Activated CD8-positive, alpha-beta memory T cell treated with anti-CD3 and anti-CD28 coated beads, Interleukin-2, amount 50 U/mL, for 24 hours (primary cell): ENCODE measurements at regions not wholly inside any gene's neighbourhood (a gene's known extent, or its start where the extent isn't known, plus 50 kb on each side); places are given as distances from the start of the nearest gene placed in this dataset.
"Not testable (repeated sequence)": the region's sequence is repeated elsewhere in the genome, so short reads cannot be mapped to it uniquely, and the experiment has no call there.

ENCODE experiments used
- DNase-seq: peaks from one replicate; pipeline ENCODE4 v3.0.0-alpha.2; 2020; ENCODE audit errors: extremely low read depth

DNA sequence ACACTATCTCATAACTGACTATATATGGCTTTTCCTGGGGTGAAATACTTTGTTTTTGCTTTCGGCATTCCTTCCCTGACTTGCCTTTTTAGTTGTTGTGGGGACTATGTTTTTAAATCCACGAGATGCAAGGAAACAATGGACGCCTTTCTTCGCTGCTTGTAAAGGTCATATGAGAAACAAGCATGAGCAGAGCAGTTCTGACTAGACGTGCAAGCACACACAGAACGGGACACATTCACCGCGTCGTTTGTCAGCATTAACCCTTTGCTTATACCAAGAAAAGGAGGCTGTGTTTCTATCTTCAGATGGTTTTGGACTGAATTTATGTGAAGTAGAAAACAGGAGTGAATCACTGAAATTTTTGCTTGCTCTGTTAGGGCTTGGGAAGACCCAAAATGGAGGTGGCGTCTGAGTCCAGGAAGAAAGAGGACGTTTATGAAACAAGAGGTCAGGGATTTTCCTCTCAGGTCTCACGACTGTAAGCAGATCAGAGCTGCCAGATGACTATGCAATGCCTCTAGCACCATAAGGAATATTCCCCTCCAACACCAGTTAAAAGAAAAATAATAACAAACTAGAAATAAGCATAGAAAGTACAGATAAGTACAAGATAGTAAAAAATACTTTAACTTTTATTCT is 358.9 kb downstream of the DLEU7 start:
- DNase-seq = no peak

DNA sequence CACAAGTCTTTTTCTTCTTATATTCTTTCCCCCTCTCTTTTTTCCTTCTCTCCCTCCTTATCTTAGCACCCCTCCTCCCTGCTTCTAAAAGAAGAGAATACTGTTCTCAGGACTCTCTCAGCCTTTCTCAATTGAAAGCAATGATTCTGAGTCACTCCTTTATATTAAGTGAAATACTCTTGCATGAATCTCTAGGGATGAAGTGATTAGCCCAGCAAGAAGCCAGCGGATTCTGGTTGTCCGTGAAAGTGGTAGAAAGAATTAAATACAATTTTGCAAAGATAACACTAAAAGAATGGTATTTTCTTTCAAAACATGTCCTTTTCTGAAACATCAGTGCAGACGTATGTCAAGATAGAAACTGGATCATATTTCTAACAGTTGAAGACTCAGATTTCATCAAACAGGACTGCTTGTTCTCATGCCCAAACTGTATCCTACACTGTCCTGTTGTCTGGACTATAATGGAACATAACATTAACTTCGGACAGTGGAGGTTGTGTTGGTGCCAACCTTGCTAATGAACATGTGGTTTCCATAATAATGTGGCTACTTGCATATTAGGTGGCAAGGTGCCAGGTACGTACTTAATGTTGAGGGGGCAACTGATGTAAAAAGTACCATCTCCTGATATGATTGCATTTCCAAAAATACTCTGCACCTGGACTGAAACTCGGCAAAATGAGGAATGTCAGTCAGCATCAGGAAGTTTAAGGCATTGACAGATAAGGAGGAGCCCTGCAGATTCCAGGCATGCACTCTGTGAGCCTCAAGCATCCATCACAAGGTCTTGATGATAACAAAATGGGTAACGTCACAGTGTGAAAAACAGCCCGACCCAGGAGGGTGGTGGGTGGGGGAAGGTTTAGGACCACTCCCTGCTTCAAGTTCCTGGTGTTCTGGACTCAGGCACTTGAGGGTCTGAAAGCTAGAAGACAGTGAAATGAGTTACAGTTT is 357.2 kb downstream of the DLEU7 start:
- no peak for DNase-seq

- DNase-seq = no peak
Observed at GRCh38 chr13:50493683-50494082, 349.8 kb downstream of the DLEU7 start.

- DNase-seq = no peak
Observed at GRCh38 chr13:50494138-50494537, 349.4 kb downstream of the DLEU7 start.

GRCh38 chr13:50503212-50503611 is 340.3 kb downstream of the DLEU7 start:
- DNase-seq = not testable (repeated sequence)

DNA sequence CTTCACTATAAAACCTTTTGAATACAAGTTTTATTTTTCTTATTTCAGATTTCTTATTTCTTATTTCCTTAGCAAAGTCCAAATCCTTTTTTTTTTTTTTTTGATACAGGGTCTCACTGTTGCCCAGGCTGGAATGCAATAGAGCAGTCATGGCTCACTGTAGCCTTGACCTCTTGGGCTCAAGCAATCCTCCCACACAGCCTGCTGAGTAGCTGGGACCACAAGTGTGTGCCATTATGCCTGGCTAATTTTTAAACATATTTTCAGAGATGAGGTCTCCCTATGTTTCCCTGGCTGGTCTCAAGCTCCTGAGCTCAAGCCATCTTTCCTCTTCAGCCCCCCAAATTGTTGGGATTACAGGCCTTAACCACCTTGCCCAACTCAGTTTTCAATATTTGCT is 334.3 kb downstream of the DLEU7 start:
- DNase-seq = no peak

DNA sequence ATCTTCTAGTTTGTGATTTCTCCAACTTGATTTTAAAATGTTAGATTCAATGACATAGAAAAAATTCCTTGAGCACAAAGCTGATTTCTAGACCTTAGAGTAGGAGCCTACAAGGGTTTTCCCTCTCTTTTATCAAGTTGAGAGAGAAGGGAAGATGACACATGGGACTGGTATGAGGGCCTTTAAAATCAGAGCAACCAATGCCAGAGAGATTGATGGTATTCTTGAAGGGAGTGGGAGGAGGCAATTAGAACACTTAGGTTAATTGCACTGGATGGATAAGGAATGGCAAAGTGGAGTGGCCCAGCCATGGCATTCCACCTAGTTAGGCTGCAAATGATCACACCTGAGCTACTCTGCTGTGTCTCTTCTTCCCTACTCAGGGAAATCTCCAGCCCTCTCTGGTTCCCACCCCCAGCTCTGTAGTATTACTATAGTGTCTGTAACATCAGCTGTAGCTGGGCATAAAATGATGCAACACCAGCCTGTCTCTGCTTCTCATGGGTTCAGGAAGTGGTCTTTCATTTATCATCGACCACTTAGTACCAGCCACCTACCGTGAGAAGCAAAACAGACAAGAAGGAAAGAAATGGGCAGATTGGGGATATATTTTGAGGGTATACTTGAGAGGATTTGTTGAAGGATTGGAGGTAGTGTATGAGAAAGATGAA is 333.6 kb downstream of the DLEU7 start:
- no peak for DNase-seq

DNA sequence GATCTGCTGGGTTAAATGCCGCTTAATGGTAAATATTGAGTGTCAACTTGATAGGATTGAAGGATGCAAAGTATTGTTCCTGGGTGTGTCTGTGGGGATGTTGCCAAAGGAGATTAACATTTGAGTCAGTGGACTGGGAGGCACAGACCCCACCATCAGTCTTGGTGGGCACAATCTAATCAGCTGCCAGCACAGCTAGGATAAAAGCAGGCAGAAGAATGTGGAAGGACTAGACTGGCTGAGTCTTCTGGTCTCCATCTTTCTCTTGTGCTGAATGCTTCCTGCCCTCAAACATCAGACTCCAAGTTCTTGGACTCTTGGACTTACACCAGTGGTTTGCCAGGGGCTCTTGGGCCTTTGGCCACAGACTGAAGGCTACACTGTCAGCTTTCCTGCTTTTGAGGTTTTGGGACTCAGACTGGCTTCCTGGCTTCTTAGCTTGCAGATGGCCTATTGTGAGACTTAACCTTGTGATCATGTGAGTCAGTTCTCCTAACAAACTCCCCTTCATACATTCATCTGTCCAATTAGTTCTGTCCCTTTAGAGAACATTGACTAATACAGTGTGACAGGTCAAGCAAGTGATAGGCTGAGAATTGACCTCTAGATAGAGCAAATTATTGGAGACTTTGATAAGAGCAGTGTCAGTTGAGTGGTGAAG is 332.5 kb downstream of the DLEU7 start:
- DNase-seq = not testable (repeated sequence)

DNA sequence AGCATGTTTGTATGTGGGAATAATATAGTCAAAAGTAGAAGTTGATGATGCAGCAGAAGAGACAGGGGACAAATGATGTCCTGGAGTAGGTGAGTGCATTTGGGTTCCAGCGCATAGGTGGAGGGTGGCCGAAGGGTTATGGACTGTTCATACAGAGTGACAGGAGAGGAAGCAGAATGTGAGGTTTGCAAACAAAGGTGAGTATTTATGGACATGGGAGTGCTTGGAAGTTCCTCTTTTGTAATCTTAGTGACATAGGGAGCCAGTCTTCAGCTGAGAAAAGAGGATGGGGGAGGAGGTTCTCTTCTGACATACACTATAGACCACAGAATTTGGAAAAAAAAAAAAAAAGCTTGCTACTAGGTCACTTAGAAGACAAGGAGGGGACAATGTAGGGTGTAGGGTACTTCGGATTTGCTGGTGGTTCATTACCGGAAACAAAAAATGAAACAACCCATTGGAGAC is 331.6 kb downstream of the DLEU7 start:
- DNase-seq = no peak

GRCh38 chr13:50512474-50513299 is 330.8 kb downstream of the DLEU7 start:
- peak; percentile 8 for DNase-seq

- DNase-seq = no peak
Observed at GRCh38 chr13:50513300-50513877, 330.1 kb downstream of the DLEU7 start.

DNA sequence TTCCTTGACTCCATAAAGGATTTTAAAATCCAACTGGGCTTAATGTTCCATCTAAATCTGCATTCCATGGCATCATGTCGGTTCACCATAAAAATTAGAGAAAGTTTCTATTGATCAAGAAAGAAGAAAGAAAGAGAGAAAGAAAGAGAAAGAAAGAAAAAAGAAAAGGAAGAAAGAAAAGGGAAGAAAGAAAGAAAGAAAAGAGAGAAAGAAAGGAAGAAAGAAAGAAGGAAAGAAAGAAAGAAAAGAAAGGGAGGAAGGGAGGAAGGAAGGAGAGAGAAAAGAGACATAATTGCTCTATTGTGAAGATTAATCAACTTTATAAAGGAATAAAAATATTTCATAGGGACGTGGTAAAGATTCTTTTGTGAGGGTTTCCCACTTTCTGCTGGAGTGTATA is 329.2 kb downstream of the DLEU7 start:
- DNase-seq = no peak

- no peak for DNase-seq
Observed at GRCh38 chr13:50518131-50518530, 325.4 kb downstream of the DLEU7 start.

DNA sequence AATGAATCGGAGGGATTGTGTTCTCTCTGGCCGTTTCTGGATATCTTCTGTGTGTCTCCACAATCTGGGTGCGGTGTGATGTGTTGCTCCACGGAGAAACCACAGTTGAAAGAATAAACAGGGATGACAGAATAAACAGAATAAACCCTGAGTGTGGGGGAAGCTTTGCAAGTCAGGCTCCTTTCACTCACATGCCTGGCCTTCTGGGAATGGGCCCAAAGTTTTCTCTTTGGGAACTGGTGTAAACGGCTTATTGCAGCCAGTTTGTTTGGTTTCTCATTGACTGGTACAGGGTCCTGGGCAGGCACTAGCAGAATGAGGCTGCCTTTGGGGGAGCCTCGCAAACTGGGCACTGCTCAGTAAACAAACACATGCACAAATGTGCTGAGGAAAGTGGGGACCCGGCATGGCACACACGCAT is 324.7 kb downstream of the DLEU7 start:
- no peak for DNase-seq

GRCh38 chr13:50519866-50520265 is 323.6 kb downstream of the DLEU7 start:
- no peak for DNase-seq

- DNase-seq = no peak
Observed at GRCh38 chr13:50521006-50521830, 322.3 kb downstream of the DLEU7 start.

DNA sequence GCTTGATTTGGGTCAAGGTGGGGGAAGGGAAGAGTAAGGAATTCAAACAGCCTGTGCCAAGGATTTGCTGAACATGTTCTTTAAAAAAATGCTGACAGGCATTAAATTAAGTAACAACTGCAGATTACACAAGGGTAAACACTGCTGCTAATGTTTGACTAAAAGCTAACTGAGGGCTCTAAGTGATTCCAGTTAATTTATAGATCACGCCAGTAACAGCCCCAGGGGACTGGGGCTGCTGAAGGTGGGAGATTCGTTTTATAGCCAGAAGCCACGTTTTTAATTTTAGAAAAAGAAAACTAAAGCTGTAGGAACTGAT is 321.7 kb downstream of the DLEU7 start:
- no peak for DNase-seq

DNA sequence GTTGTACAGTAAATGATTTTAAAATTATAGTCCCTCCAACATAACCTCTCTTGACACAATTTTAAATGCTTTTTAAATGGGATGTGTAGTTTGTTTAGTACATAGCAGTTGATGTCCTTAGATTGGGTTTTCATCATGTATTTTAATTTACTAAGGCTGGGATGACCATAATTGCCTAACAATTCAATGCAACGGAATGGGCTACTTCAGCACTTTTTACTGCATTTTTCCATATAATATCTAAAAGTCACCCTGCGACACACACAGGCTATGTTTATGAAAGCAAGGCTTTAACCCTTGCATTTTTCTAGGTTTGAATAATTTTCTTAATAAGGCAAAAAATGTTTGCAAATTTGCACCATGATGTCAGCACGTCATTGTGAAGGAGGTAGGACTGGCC is 321.0 kb downstream of the DLEU7 start:
- no peak for DNase-seq

GRCh38 chr13:50523307-50523706 is 320.2 kb downstream of the DLEU7 start:
- no peak for DNase-seq

DNA sequence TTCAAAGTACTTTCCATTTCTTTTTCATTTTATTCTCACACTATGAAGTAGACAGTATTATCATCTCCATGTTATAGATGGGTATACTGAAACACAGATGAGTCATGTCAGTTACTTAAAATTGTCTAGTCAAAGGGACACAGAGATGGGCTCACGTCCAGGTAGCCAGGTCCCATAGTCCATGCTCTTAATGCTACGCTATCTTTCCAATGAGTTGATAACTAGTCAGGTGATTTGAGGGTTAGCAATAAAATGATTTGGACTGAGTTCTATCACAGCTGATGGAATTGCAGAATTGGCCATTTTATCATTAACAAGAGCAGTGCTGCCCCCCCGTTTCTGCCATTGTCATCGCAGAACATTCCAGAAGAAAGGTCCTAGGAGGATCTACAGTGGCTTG is 318.9 kb downstream of the DLEU7 start:
- DNase-seq = no peak
